ENCODE measurements at regions not wholly inside any gene's neighbourhood (a gene's known extent, or its start where the extent isn't known, plus 50 kb on each side); places are given as distances from the start of the nearest gene placed in this dataset.

GRCh38 chr22:27335102-27335660 lies 466.4 kb downstream of the MN1 start:
- H3K9me3 ChIP-seq: no peaks in the 10 kb centered on the region
- no peak for TF ChIP-seq CTCF (IDR thresholded peaks at IDR 0.05)
- no peak overlapping the region for H3K4me3 ChIP-seq
- DNase-seq (ENCODE audit: low spot score): peak; percentile 13
- H3K4me1 ChIP-seq: no peaks in the 10 kb centered on the region
- H3K27me3 ChIP-seq: no peaks in the 10 kb centered on the region
- H3K27ac ChIP-seq: no peak overlapping the region
- no peaks in the 10 kb centered on the region for H3K36me3 ChIP-seq

- Histone ChIP-seq H3K27ac (no peak overlapping the region), H3K4me1 (no peaks in the 10 kb centered on the region), H3K36me3 (no peaks in the 10 kb centered on the region), H3K9me3 (peaks cover 0 to under 1% of the 10 kb centered on the region in 2 donors), H3K27me3 (no peaks in the 10 kb centered on the region), H3K4me3 (no peak overlapping the region)
- no peak for DNase-seq (ENCODE audit: low spot score)
- TF ChIP-seq CTCF (IDR thresholded peaks at IDR 0.05): no peak
These were observed 465.1 kb downstream of the MN1 start for GRCh38 chr22:27336151-27337090.

- no peak overlapping the region for H3K27ac ChIP-seq
- H3K36me3 ChIP-seq: no peaks in the 10 kb centered on the region
- DNase-seq (ENCODE audit: low spot score): no peak
- H3K4me3 ChIP-seq: no peak overlapping the region
- no peak for TF ChIP-seq CTCF (IDR thresholded peaks at IDR 0.05)
- peaks cover 0 to 13% of the 10 kb centered on the region in 2 donors for H3K9me3 ChIP-seq
- no peaks in the 10 kb centered on the region for H3K4me1 ChIP-seq
- no peaks in the 10 kb centered on the region for H3K27me3 ChIP-seq
These were observed 463.9 kb downstream of the MN1 start for GRCh38 chr22:27337676-27338075.

GRCh38 chr22:27340047-27340446 lies 461.5 kb downstream of the MN1 start:
- peaks cover 0 to 26% of the 10 kb centered on the region in 2 donors for H3K9me3 ChIP-seq
- no peaks in the 10 kb centered on the region for H3K4me1 ChIP-seq
- no peaks in the 10 kb centered on the region for H3K36me3 ChIP-seq
- DNase-seq (ENCODE audit: low spot score): no peak
- no peak for TF ChIP-seq CTCF (IDR thresholded peaks at IDR 0.05)
- no peaks in the 10 kb centered on the region for H3K27me3 ChIP-seq
- no peak overlapping the region for H3K27ac ChIP-seq
- H3K4me3 ChIP-seq: no peak overlapping the region

- no peak for DNase-seq (ENCODE audit: low spot score)
- Histone ChIP-seq H3K27ac (no peak overlapping the region), H3K27me3 (no peaks in the 10 kb centered on the region), H3K4me1 (no peaks in the 10 kb centered on the region), H3K36me3 (no peaks in the 10 kb centered on the region), H3K4me3 (no peak overlapping the region), H3K9me3 (peaks cover 0 to 31% of the 10 kb centered on the region in 2 donors)
- TF ChIP-seq CTCF (IDR thresholded peaks at IDR 0.05): no peak
These were observed 457.0 kb downstream of the MN1 start for GRCh38 chr22:27344546-27344945.

Measured in right atrium auricular region (tissue), 2 donors.